D341Med (cell line): ENCODE measurements at regions not wholly inside any gene's neighbourhood (a gene's known extent, or its start where the extent isn't known, plus 50 kb on each side); places are given as distances from the start of the nearest gene placed in this dataset.
"Not testable (repeated sequence)": the region's sequence is repeated elsewhere in the genome, so short reads cannot be mapped to it uniquely, and the experiment has no call there.

ENCODE experiments used
- DNase-seq: peaks from one replicate; pipeline ENCODE4 v3.0.0; 2012; ENCODE audit warnings: low spot score

GRCh38 chr21:31819692-31820091 is 53.1 kb upstream of the HUNK start:
- DNase-seq, result not testable (repeated sequence)

- DNase-seq, result not testable (repeated sequence)
Observed at GRCh38 chr21:31814356-31814755, 58.5 kb upstream of the HUNK start.

GRCh38 chr21:31813862-31814261 is 59.0 kb upstream of the HUNK start:
- no peak for DNase-seq

GRCh38 chr21:31804008-31804394 is 68.8 kb upstream of the HUNK start:
- no peak for DNase-seq

GRCh38 chr21:31803039-31804007 is 69.5 kb upstream of the HUNK start:
- no peak for DNase-seq

GRCh38 chr21:31802331-31802730 is 70.4 kb upstream of the SCAF4 start:
- no peak for DNase-seq

GRCh38 chr21:31801551-31802219 is 69.8 kb upstream of the SCAF4 start:
- no peak for DNase-seq

- no peak for DNase-seq
Observed at GRCh38 chr21:31798842-31799704, 67.2 kb upstream of the SCAF4 start.

GRCh38 chr21:31795992-31796391 is 64.1 kb upstream of the SCAF4 start:
- no peak for DNase-seq

GRCh38 chr21:31790420-31790819 is 58.5 kb upstream of the SCAF4 start:
- DNase-seq, result not testable (repeated sequence)

- DNase-seq, result no peak
Observed at GRCh38 chr21:31788581-31788980, 56.7 kb upstream of the SCAF4 start.

GRCh38 chr21:31787691-31788090 is 55.8 kb upstream of the SCAF4 start:
- DNase-seq, result not testable (repeated sequence)

GRCh38 chr21:31786164-31786920 is 54.4 kb upstream of the SCAF4 start:
- DNase-seq, result no peak

GRCh38 chr21:31785237-31786163 is 53.6 kb upstream of the SCAF4 start:
- peak; percentile 63 for DNase-seq

GRCh38 chr21:31781737-31782136 is 49.8 kb upstream of the SCAF4 start:
- no peak for DNase-seq
